Ishikawa (cell line): ENCODE measurements at regions not wholly inside any gene's neighbourhood (a gene's known extent, or its start where the extent isn't known, plus 50 kb on each side); places are given as distances from the start of the nearest gene placed in this dataset.

Experiments used
- CEBPB ChIP-seq: IDR thresholded peaks from 2 replicates; pipeline ENCODE4 v1.6.1; 2012
- CREB1 ChIP-seq: IDR thresholded peaks from 2 replicates; pipeline ENCODE4 v1.6.1; 2012; ENCODE audit warnings: low read depth
- EGR1 ChIP-seq: IDR thresholded peaks from 2 replicates; pipeline ENCODE4 v1.6.1; 2012
- EP300 ChIP-seq: IDR thresholded peaks from 2 replicates; pipeline ENCODE4 v1.6.1; 2012; ENCODE audit warnings: borderline replicate concordance
- FOXM1 ChIP-seq: IDR thresholded peaks from 2 replicates; pipeline ENCODE4 v1.6.1; 2012; ENCODE audit warnings: low read depth, borderline replicate concordance
- MAX ChIP-seq: IDR thresholded peaks from 2 replicates; pipeline ENCODE4 v1.6.1; 2012
- NFIC ChIP-seq: IDR thresholded peaks from 2 replicates; pipeline ENCODE4 v1.6.1; 2012
- RAD21 ChIP-seq: IDR thresholded peaks from 2 replicates; pipeline ENCODE4 v1.6.1; 2012; ENCODE audit warnings: low read depth
- REST ChIP-seq: IDR thresholded peaks from 2 replicates; pipeline ENCODE4 v1.6.1; 2012; ENCODE audit warnings: low read depth, mild to moderate bottlenecking
- TAF1 ChIP-seq: IDR thresholded peaks from 2 replicates; pipeline ENCODE4 v1.6.1; 2012; ENCODE audit warnings: low read depth, mild to moderate bottlenecking
- TCF12 ChIP-seq: IDR thresholded peaks from 2 replicates; pipeline ENCODE4 v1.6.1; 2012; ENCODE audit warnings: low read depth
- TEAD4 ChIP-seq: IDR thresholded peaks from 2 replicates; pipeline ENCODE4 v1.6.1; 2012
- USF1 ChIP-seq: IDR thresholded peaks from 2 replicates; pipeline ENCODE4 v1.6.1; 2012
- YY1 ChIP-seq: IDR thresholded peaks from 2 replicates; pipeline ENCODE4 v1.6.1; 2012; ENCODE audit warnings: low read depth
- ZBTB7A ChIP-seq: IDR thresholded peaks from 2 replicates; pipeline ENCODE4 v1.6.1; 2012; ENCODE audit warnings: low read depth

- no peak for TF ChIP-seq CREB1
- TF ChIP-seq TCF12: no peak
- TF ChIP-seq TAF1: no peak
- TF ChIP-seq ZBTB7A: no peak
- no peak for TF ChIP-seq MAX
- no peak for TF ChIP-seq RAD21
- no peak for TF ChIP-seq USF1
- TF ChIP-seq FOXM1: no peak
- TF ChIP-seq EGR1: no peak
- no peak for TF ChIP-seq YY1
These were observed 60.0 kb downstream of the DMAC1 start for GRCh38 chr9:7739595-7739994.

GRCh38 chr9:7735311-7735710 is 64.3 kb downstream of the DMAC1 start:
- TF ChIP-seq TAF1: no peak
- no peak for TF ChIP-seq CREB1
- TF ChIP-seq ZBTB7A: no peak
- TF ChIP-seq REST: no peak
- TF ChIP-seq USF1: no peak
- TF ChIP-seq MAX: no peak
- TF ChIP-seq TCF12: no peak
- TF ChIP-seq EGR1: no peak
- TF ChIP-seq NFIC: no peak
- TF ChIP-seq CEBPB: no peak

- TF ChIP-seq MAX: no peak
- no peak for TF ChIP-seq YY1
- no peak for TF ChIP-seq CEBPB
- TF ChIP-seq EP300: no peak
- TF ChIP-seq TCF12: no peak
- TF ChIP-seq CREB1: no peak
- TF ChIP-seq REST: no peak
- TF ChIP-seq TAF1: no peak
- TF ChIP-seq USF1: no peak
- no peak for TF ChIP-seq TEAD4
- TF ChIP-seq NFIC: no peak
- no peak for TF ChIP-seq RAD21
- TF ChIP-seq FOXM1: no peak
- TF ChIP-seq EGR1: no peak
- no peak for TF ChIP-seq ZBTB7A
These were observed 69.5 kb downstream of the DMAC1 start for GRCh38 chr9:7730164-7730445.

GRCh38 chr9:7729371-7730163 is 70.0 kb downstream of the DMAC1 start:
- TF ChIP-seq ZBTB7A (no peak), CREB1 (no peak), TEAD4 (no peak), NFIC (no peak), RAD21 (no peak), REST (no peak), FOXM1 (no peak), EGR1 (no peak), USF1 (no peak), CEBPB (no peak), MAX (no peak), TAF1 (no peak), EP300 (no peak), YY1 (no peak), TCF12 (no peak)
